Transverse colon (tissue), 4 donors: ENCODE measurements at regions not wholly inside any gene's neighbourhood (a gene's known extent, or its start where the extent isn't known, plus 50 kb on each side); places are given as distances from the start of the nearest gene placed in this dataset.

Experiments
- EP300 ChIP-seq: sonication (generic); formaldehyde crosslinking; IDR thresholded peaks from one replicate; pipeline ENCODE4 v1.6.1; 2017; ENCODE audit warnings: antibody characterized with exemption, low read depth
- POLR2A ChIP-seq: fragments of 450-650 bp; IDR thresholded peaks from one replicate; pipeline ENCODE4 v1.6.1; 2016; ENCODE audit warnings: antibody characterized with exemption, mild to moderate bottlenecking, moderate library complexity
- POLR2AphosphoS5 ChIP-seq, 3 donors: sonication (generic); formaldehyde crosslinking; IDR thresholded peaks; one replicate each; pipeline ENCODE4 v1.6.1; 2016; ENCODE audit warnings: antibody characterized with exemption in 3 of 3
- TF ChIP-seq, protein P1 (sequence below), 5 experiments: fragments of 200-600 bp in 3 of 5; fragments of 450-650 bp in 2 of 5; sonication (generic) in 3 of 5; IDR thresholded peaks; 1 replicate in 2 of 5; 2 replicates in 3 of 5; pipeline ENCODE4 v1.5.1; 2016 to 2017; ENCODE audit warnings: antibody characterized with exemption in 5 of 5, inconsistent platforms in 3 of 5, mild to moderate bottlenecking in 2 of 5, moderate library complexity in 1 of 5

GRCh38 chr4:182170417-182170935 lies 72.7 kb upstream of the TENM3 start:
- TF ChIP-seq, protein P1, sequence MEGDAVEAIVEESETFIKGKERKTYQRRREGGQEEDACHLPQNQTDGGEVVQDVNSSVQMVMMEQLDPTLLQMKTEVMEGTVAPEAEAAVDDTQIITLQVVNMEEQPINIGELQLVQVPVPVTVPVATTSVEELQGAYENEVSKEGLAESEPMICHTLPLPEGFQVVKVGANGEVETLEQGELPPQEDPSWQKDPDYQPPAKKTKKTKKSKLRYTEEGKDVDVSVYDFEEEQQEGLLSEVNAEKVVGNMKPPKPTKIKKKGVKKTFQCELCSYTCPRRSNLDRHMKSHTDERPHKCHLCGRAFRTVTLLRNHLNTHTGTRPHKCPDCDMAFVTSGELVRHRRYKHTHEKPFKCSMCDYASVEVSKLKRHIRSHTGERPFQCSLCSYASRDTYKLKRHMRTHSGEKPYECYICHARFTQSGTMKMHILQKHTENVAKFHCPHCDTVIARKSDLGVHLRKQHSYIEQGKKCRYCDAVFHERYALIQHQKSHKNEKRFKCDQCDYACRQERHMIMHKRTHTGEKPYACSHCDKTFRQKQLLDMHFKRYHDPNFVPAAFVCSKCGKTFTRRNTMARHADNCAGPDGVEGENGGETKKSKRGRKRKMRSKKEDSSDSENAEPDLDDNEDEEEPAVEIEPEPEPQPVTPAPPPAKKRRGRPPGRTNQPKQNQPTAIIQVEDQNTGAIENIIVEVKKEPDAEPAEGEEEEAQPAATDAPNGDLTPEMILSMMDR (IDR thresholded peaks at IDR 0.05), result no peak
- no peak for TF ChIP-seq POLR2A
- TF ChIP-seq POLR2AphosphoS5 (IDR thresholded peaks at IDR 0.05), result no peak
- no peak for TF ChIP-seq EP300
